H1 (cell line): ENCODE measurements at regions not wholly inside any gene's neighbourhood (a gene's known extent, or its start where the extent isn't known, plus 50 kb on each side); places are given as distances from the start of the nearest gene placed in this dataset.

Source experiments
- CTCF ChIA-PET: fragments of 300-600 bp; sonication (Branson Sonifier 250); formaldehyde crosslinking; loops from one replicate; lab custom pipeline; 2021; ENCODE audit not compliant: partially characterized antibody; lab: Charles Lee
- POLR2A ChIA-PET: fragments of 300-600 bp; sonication (Branson Sonifier 250); formaldehyde crosslinking; loops from one replicate; lab custom pipeline; 2021; ENCODE audit warnings: inconsistent platforms; ENCODE audit not compliant: partially characterized antibody; lab: Charles Lee
- DNase-seq, 2 experiments: peaks; one replicate each; pipeline versions ENCODE4 v3.0.0 to v3.0.0-alpha.2; 2010 to 2022; ENCODE audit warnings: low spot score in 2 of 2, low read depth in 1 of 2, mixed read lengths in 1 of 2
- FAIRE-seq: peaks from 2 replicates; lab custom pipeline; 2011; peaks lifted over from hg19 to GRCh38; lab: Jason Lieb, UNC
- H2AFZ ChIP-seq: 2 replicates; pipeline ENCODE4 v1.8.1; 2012; ENCODE audit warnings: low read length, inconsistent platforms
- H2AK5ac ChIP-seq: 2 replicates; pipeline ENCODE4 v1.6.1; 2013; ENCODE audit warnings: low read depth, low read length
- H2BK120ac ChIP-seq: replicated peaks from 2 replicates; pipeline ENCODE3; 2013; ENCODE audit warnings: low read depth, low read length, inconsistent platforms
- H2BK12ac ChIP-seq: 2 replicates; pipeline ENCODE4 v1.6.1; 2013; ENCODE audit warnings: low read depth, low read length
- H2BK15ac ChIP-seq: 2 replicates; pipeline ENCODE4 v1.6.1; 2013; ENCODE audit warnings: low read length
- H2BK20ac ChIP-seq: 2 replicates; pipeline ENCODE4 v1.6.1; 2013; ENCODE audit warnings: low read length
- H2BK5ac ChIP-seq: 2 replicates; pipeline ENCODE4 v1.6.1; 2013; ENCODE audit warnings: low read depth, low read length
- H3K14ac ChIP-seq: 2 replicates; pipeline ENCODE4 v1.6.1; 2013; ENCODE audit warnings: inconsistent platforms; ENCODE audit not compliant: insufficient read length
- H3K18ac ChIP-seq: 2 replicates; pipeline ENCODE4 v1.6.1; 2013; ENCODE audit warnings: low read length; ENCODE audit errors: extremely low read depth
- H3K23ac ChIP-seq: 2 replicates; pipeline ENCODE4 v1.6.1; 2013; ENCODE audit warnings: inconsistent platforms; ENCODE audit not compliant: insufficient read length
- H3K23me2 ChIP-seq: 2 replicates; pipeline ENCODE4 v1.6.1; 2013; ENCODE audit warnings: low read depth, low read length
- H3K27ac ChIP-seq: 2 replicates; pipeline ENCODE4 v1.6.1; 2011; ENCODE audit warnings: low read depth, low read length, inconsistent platforms
- H3K27me3 ChIP-seq, 4 experiments: replicated peaks in 1 of 4; 1 replicate in 1 of 4; 2 replicates in 3 of 4; pipeline versions ENCODE4 v1.6.1 to v1.8.1; 2011 to 2013; ENCODE audit warnings: low read length in 3 of 4, mild to moderate bottlenecking in 3 of 4, inconsistent platforms in 2 of 4, mixed read lengths in 2 of 4, moderate library complexity in 1 of 4; ENCODE audit not compliant: control insufficient read depth in 3 of 4, insufficient read depth in 3 of 4; ENCODE audit errors: extremely low read depth in 1 of 4
- H3K36me3 ChIP-seq, 4 experiments: 2 replicates each; pipeline versions ENCODE4 v1.6.1 to v1.8.1; 2011 to 2013; ENCODE audit warnings: mild to moderate bottlenecking in 4 of 4, low read length in 3 of 4, moderate library complexity in 2 of 4, control low read depth in 1 of 4, inconsistent platforms in 1 of 4; ENCODE audit not compliant: insufficient read depth in 4 of 4, control insufficient read depth in 2 of 4
- H3K4ac ChIP-seq: replicated peaks from 2 replicates; pipeline ENCODE3; 2013; ENCODE audit warnings: low read length, low read depth, mixed read lengths, inconsistent platforms; ENCODE audit not compliant: insufficient read length
- H3K4me1 ChIP-seq, 4 experiments: replicated peaks in 1 of 4; 1 replicate in 1 of 4; 2 replicates in 3 of 4; pipeline versions ENCODE4 v1.6.1 to v1.8.1; 2011 to 2013; ENCODE audit warnings: low read length in 3 of 4, inconsistent platforms in 2 of 4, mixed read lengths in 1 of 4; ENCODE audit not compliant: insufficient read depth in 4 of 4, control insufficient read depth in 3 of 4
- H3K4me2 ChIP-seq, 2 experiments: 2 replicates each; pipeline versions ENCODE4 v1.6.1 to v1.8.1; 2011 to 2013; ENCODE audit warnings: low read depth in 2 of 2, low read length in 2 of 2, control low read depth in 1 of 2, inconsistent platforms in 1 of 2, mild to moderate bottlenecking in 1 of 2; ENCODE audit not compliant: insufficient read depth in 1 of 2
- H3K4me3 ChIP-seq, 4 experiments: fragments of 200-600, 300-600 bp in 1 of 4; sonication (generic), shearing (Covaris generic), sonication (Bioruptor Twin) in 1 of 4; 2 replicates each; pipeline versions ENCODE4 v1.5.1 to v1.8.1; 2011 to 2016; ENCODE audit warnings: low read length in 4 of 4, low read depth in 3 of 4, control low read depth in 2 of 4, inconsistent platforms in 2 of 4, mild to moderate bottlenecking in 2 of 4, mixed read lengths in 1 of 4, moderate library complexity in 1 of 4; ENCODE audit not compliant: insufficient read depth in 2 of 4; ENCODE audit errors: extremely low read depth in 1 of 4
- H3K56ac ChIP-seq: replicated peaks from 2 replicates; pipeline ENCODE3; 2013; ENCODE audit warnings: low read depth, mild to moderate bottlenecking, mixed read lengths, low read length, inconsistent platforms; ENCODE audit not compliant: insufficient read length
- H3K79me1 ChIP-seq: 2 replicates; pipeline ENCODE4 v1.6.1; 2013; ENCODE audit warnings: low read depth, low read length, control low read depth
- H3K79me2 ChIP-seq, 2 experiments: 2 replicates each; pipeline versions ENCODE4 v1.6.1 to v1.8.1; 2012 to 2013; ENCODE audit warnings: low read length in 2 of 2, mild to moderate bottlenecking in 2 of 2, inconsistent platforms in 1 of 2; ENCODE audit not compliant: insufficient read depth in 2 of 2, control insufficient read depth in 1 of 2
- H3K9ac ChIP-seq, 4 experiments: replicated peaks in 1 of 4; 1 replicate in 1 of 4; 2 replicates in 3 of 4; pipeline versions ENCODE4 v1.6.1 to v1.8.1; 2011 to 2013; ENCODE audit warnings: low read depth in 3 of 4, low read length in 3 of 4, control low read depth in 2 of 4, mild to moderate bottlenecking in 2 of 4, moderate library complexity in 2 of 4, inconsistent platforms in 1 of 4; ENCODE audit errors: extremely low read depth in 1 of 4
- H3K9me3 ChIP-seq, 2 experiments: 2 replicates each; pipeline versions ENCODE4 v1.6.1 to v1.8.1; 2012 to 2013; ENCODE audit warnings: mild to moderate bottlenecking in 2 of 2, moderate library complexity in 2 of 2, control low read depth in 1 of 2, inconsistent platforms in 1 of 2, low read depth in 1 of 2, low read length in 1 of 2, mixed read lengths in 1 of 2; ENCODE audit not compliant: insufficient read depth in 2 of 2
- H4K20me1 ChIP-seq, 2 experiments: replicated peaks in 1 of 2; 2 replicates each; pipeline versions ENCODE3 to v1.8.1; 2011 to 2013; ENCODE audit warnings: inconsistent platforms in 2 of 2, low read length in 2 of 2, mild to moderate bottlenecking in 1 of 2; ENCODE audit not compliant: insufficient read depth in 2 of 2, control insufficient read depth in 1 of 2
- H4K5ac ChIP-seq: 2 replicates; pipeline ENCODE4 v1.6.1; 2013; ENCODE audit warnings: low read length, low read depth, mixed read lengths, inconsistent platforms; ENCODE audit not compliant: insufficient read length
- H4K8ac ChIP-seq: 2 replicates; pipeline ENCODE4 v1.8.0; 2013; ENCODE audit warnings: mild to moderate bottlenecking, moderate library complexity, low read length, inconsistent platforms; ENCODE audit not compliant: insufficient read depth; ENCODE audit errors: extremely low read depth
- H4K91ac ChIP-seq: replicated peaks from 2 replicates; pipeline ENCODE3; 2013; ENCODE audit warnings: low read length, mixed read lengths, inconsistent platforms; ENCODE audit not compliant: insufficient read length
- EP300 ChIP-seq, 2 experiments: IDR thresholded peaks; 1 replicate in 1 of 2; 2 replicates in 1 of 2; pipeline ENCODE4 v1.6.1; 2011 to 2012; ENCODE audit warnings: low read depth in 2 of 2, low read length in 2 of 2, mild to moderate bottlenecking in 2 of 2, borderline replicate concordance in 1 of 2, inconsistent platforms in 1 of 2, moderate library complexity in 1 of 2
- NRF1 ChIP-seq: IDR thresholded peaks from 2 replicates; pipeline ENCODE4 v1.6.1; 2011; ENCODE audit warnings: mild to moderate bottlenecking, low read depth, low read length, improper control_type of control experiment
- WGBS, 2 experiments: shearing (Covaris generic) in 1 of 2; methylation state at CpG; one replicate each; pipeline versions ENCODE4 v1.1.6 to v1.1.7; 2013 to 2015; ENCODE audit warnings: low lambda C conversion rate in 2 of 2, mixed read lengths in 2 of 2, inconsistent platforms in 1 of 2, low coverage in 1 of 2, missing lambda C conversion rate in 1 of 2; ENCODE audit not compliant: insufficient replicate concordance in 2 of 2, insufficient coverage in 1 of 2, insufficient read length in 1 of 2; ENCODE audit errors: extremely low coverage in 1 of 2, missing lambda C conversion rate in 1 of 2; 5-methylcytosine and 5-hydroxymethylcytosine counted together

- no peak overlapping the region for H3K9ac ChIP-seq
- H2AFZ ChIP-seq: no peak overlapping the region
- H2BK15ac ChIP-seq: 0 out of 2 replicates have a peak overlapping the region, but pooled peaks have one; percentile 63
- H3K56ac ChIP-seq: no peak overlapping the region
- WGBS, 2 experiments: 92% methylated on average over 22 of the region's 24 CpGs; no CpG with 5 or more reads in 1 of the 2 experiments
- no peaks in the 10 kb centered on the region for H3K9me3 ChIP-seq
- DNase-seq: peak in 1 of 2 experiments; percentile 32
- 0 out of 2 replicates have a peak overlapping the region, but pooled peaks have one; percentile 19 for H2BK20ac ChIP-seq
- H3K79me2 ChIP-seq: no peaks in the 10 kb centered on the region
- H3K79me1 ChIP-seq: no peaks in the 10 kb centered on the region
- ChIA-PET POLR2A (no interaction called here), CTCF (interaction anchor here (0.8 to 0.9 kb wide), 3 partner anchors 33 to 173 kb away, joined by 3 read pairs; no protein-coding TSS in a partner anchor)
- no peaks in the 10 kb centered on the region for H3K36me3 ChIP-seq
- H4K5ac ChIP-seq: no peak overlapping the region
- H4K91ac ChIP-seq: no peak overlapping the region
- no peak overlapping the region for H3K23ac ChIP-seq
- H2AK5ac ChIP-seq: no peak overlapping the region
- H2BK120ac ChIP-seq: no peak overlapping the region
- H4K8ac ChIP-seq: no peak overlapping the region
- H3K4me3 ChIP-seq: no peak overlapping the region
- no peak overlapping the region for H3K27ac ChIP-seq
- no peak overlapping the region for H3K18ac ChIP-seq
- H3K27me3 ChIP-seq: peaks cover 0 to 2% (median 0%) of the 10 kb centered on the region in 4 experiments; a peak in 1 of 7 replicates
- no peak for FAIRE-seq
- no peak overlapping the region for H3K4ac ChIP-seq
- peak overlapping the region; percentile 31; the same call in 1 of the 2 replicates for H2BK12ac ChIP-seq
- H3K4me1 ChIP-seq: peaks cover 4 to 12% (median 9%) of the 10 kb centered on the region in 4 experiments; a peak in 6 of 7 replicates
- no peak overlapping the region for H2BK5ac ChIP-seq
- no peaks in the 10 kb centered on the region; the same call in 1 of the 2 replicates for H3K23me2 ChIP-seq
- H3K14ac ChIP-seq: no peak overlapping the region
- H3K4me2 ChIP-seq: no peak overlapping the region
- H4K20me1 ChIP-seq: no peaks in the 10 kb centered on the region
- peak in 1 of 2 experiments; percentile 15; a peak in 1 of 3 replicates for TF ChIP-seq EP300 (IDR thresholded peaks at IDR 0.05; ENCODE audit: borderline replicate concordance in 1 of 2, low read depth in 2 of 2, low read length in 2 of 2)
- no peak for TF ChIP-seq NRF1
These were observed 77.1 kb upstream of the FRMD1 start for GRCh38 chr6:168155821-168156741.
